ENCODE measurements at regions not wholly inside any gene's neighbourhood (a gene's known extent, or its start where the extent isn't known, plus 50 kb on each side); places are given as distances from the start of the nearest gene placed in this dataset.

DNA sequence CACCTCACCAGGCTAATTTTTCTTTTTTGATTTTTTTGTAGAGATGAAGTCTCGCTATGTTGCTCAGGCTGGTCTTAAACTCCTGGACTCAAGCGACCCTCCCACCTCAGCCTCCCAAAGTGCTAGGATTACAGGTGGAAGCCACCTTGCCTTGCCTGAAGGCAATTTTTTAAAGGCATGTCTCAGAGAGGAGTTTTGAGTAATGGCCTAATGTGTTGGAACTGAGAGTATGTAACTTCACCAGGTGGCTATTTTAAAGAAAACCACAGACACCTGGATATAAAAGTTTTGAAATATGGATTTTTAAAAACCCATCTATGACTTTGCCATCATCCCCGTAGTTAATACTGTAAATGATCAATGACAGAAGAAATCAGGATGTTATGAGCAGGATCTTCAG is 119.8 kb upstream of the ATP8B1 start:
- H3K9me3 Mint-ChIP-seq (ENCODE audit: unreplicated experiment), result no peaks in the 10 kb centered on the region
- no peak overlapping the region for H3K27ac Mint-ChIP-seq (ENCODE audit: unreplicated experiment)
- H3K27me3 Mint-ChIP-seq (ENCODE audit: unreplicated experiment), result peaks cover 2% of the 10 kb centered on the region
- no peak for DNase-seq (ENCODE audit: low spot score)
- TF ChIP-seq, protein P1, sequence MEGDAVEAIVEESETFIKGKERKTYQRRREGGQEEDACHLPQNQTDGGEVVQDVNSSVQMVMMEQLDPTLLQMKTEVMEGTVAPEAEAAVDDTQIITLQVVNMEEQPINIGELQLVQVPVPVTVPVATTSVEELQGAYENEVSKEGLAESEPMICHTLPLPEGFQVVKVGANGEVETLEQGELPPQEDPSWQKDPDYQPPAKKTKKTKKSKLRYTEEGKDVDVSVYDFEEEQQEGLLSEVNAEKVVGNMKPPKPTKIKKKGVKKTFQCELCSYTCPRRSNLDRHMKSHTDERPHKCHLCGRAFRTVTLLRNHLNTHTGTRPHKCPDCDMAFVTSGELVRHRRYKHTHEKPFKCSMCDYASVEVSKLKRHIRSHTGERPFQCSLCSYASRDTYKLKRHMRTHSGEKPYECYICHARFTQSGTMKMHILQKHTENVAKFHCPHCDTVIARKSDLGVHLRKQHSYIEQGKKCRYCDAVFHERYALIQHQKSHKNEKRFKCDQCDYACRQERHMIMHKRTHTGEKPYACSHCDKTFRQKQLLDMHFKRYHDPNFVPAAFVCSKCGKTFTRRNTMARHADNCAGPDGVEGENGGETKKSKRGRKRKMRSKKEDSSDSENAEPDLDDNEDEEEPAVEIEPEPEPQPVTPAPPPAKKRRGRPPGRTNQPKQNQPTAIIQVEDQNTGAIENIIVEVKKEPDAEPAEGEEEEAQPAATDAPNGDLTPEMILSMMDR (IDR thresholded peaks at IDR 0.05; ENCODE audit: unreplicated experiment), result no peak
- H3K36me3 Mint-ChIP-seq (ENCODE audit: low read depth, unreplicated experiment), result no peaks in the 10 kb centered on the region
- H3K4me3 Mint-ChIP-seq (ENCODE audit: unreplicated experiment), result no peak overlapping the region
- peaks cover 6% of the 10 kb centered on the region for H3K4me1 Mint-ChIP-seq (ENCODE audit: unreplicated experiment)

DNA sequence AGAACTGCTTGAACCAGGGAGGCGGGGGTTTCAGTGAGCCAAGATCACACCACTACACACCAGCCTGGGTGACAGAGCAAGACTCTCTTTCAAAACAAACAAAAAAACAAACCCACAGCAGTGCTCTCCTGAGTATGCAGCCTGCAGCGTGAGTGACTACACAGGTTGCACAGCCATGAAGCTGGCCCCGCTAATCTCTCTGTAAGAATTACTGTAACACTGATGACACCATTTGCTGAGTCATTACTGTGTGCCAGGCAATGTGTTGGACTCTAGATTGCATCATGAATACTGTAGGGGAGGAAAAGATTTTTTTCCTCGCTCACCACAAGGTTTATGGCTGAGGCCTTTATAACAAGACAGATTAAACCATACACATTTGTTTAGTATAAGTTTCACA is 118.6 kb upstream of the ATP8B1 start:
- TF ChIP-seq, protein P1 (IDR thresholded peaks at IDR 0.05; ENCODE audit: unreplicated experiment), result no peak
- Mint-ChIP-seq H3K4me1 (ENCODE audit: unreplicated experiment) (peaks cover 9% of the 10 kb centered on the region), H3K4me3 (ENCODE audit: unreplicated experiment) (no peak overlapping the region), H3K36me3 (ENCODE audit: low read depth, unreplicated experiment) (no peaks in the 10 kb centered on the region), H3K27ac (ENCODE audit: unreplicated experiment) (no peak overlapping the region), H3K27me3 (ENCODE audit: unreplicated experiment) (peaks cover 2% of the 10 kb centered on the region), H3K9me3 (ENCODE audit: unreplicated experiment) (no peaks in the 10 kb centered on the region)
- no peak for DNase-seq (ENCODE audit: low spot score)

DNA sequence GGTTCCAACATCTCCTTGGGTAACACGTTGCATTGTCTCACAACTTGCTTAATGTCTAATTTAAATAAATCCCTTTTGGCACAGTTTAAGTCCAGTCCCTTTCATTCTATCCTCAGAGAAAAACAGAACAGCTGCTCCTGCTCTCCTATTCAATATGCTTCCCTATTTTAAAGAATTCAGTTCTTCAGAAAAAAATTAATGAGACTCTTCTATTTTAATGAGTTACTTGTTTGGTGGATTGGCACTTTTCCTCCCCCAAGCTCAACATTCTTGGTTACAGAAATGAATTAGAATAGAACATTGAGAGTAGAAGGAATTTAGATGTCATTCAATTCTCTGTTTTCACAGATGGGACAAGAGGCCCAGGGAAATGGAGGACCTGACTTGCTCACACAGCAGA is 116.9 kb upstream of the ATP8B1 start:
- Mint-ChIP-seq H3K4me3 (ENCODE audit: unreplicated experiment) (no peak overlapping the region), H3K4me1 (ENCODE audit: unreplicated experiment) (peaks cover 25% of the 10 kb centered on the region), H3K27ac (ENCODE audit: unreplicated experiment) (no peak overlapping the region), H3K9me3 (ENCODE audit: unreplicated experiment) (no peaks in the 10 kb centered on the region), H3K36me3 (ENCODE audit: low read depth, unreplicated experiment) (no peaks in the 10 kb centered on the region), H3K27me3 (ENCODE audit: unreplicated experiment) (peaks cover 2% of the 10 kb centered on the region)
- TF ChIP-seq, protein P1 (IDR thresholded peaks at IDR 0.05; ENCODE audit: unreplicated experiment), result no peak
- no peak for DNase-seq (ENCODE audit: low spot score)

DNA sequence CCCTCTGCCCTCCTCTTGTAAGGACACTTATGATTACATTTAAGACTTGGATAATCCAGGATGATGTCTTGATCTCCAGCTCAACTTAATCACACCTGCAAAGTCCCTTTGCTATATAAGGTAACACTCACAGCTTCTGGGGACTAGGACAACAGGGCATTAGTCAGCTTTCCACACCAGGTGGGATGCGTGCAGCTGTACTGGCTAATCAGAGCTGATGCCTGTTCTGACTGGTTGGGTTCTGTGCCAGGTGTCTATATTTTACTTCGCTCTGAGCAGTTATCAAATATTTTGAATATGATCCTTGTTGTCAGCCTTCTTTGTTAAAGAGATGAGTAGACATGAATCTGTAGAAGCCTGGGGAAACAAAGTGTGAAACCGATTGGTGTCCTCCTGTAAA is 115.5 kb upstream of the ATP8B1 start:
- H3K9me3 Mint-ChIP-seq (ENCODE audit: unreplicated experiment), result no peaks in the 10 kb centered on the region
- peaks cover 2% of the 10 kb centered on the region for H3K27me3 Mint-ChIP-seq (ENCODE audit: unreplicated experiment)
- DNase-seq (ENCODE audit: low spot score), result no peak
- no peak overlapping the region for H3K27ac Mint-ChIP-seq (ENCODE audit: unreplicated experiment)
- no peaks in the 10 kb centered on the region for H3K36me3 Mint-ChIP-seq (ENCODE audit: low read depth, unreplicated experiment)
- no peak overlapping the region for H3K4me3 Mint-ChIP-seq (ENCODE audit: unreplicated experiment)
- TF ChIP-seq, protein P1 (IDR thresholded peaks at IDR 0.05; ENCODE audit: unreplicated experiment), result no peak
- peaks cover 21% of the 10 kb centered on the region for H3K4me1 Mint-ChIP-seq (ENCODE audit: unreplicated experiment)

DNA sequence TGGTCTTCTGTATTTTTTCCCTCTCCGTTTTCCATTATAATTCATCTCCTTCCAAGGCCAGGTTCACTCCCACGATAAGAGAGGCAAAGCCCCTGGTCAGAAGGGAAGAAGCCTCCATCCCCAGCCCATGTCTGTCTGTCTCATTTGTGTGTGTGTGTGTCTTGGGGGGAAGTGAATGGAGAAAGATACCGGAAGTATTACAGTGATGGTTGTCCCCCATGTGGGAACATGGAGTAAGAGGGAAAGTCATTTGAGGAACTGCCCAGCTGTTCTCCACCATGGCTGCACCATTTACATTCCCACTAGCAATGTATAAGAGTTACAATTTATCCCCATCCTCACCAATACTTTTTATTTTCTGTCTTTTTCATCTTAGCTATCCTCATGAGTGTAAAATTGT is 113.6 kb upstream of the ATP8B1 start:
- no peak for DNase-seq (ENCODE audit: low spot score)
- Mint-ChIP-seq H3K4me3 (ENCODE audit: unreplicated experiment) (no peak overlapping the region), H3K27ac (ENCODE audit: unreplicated experiment) (peak overlapping the region; percentile 89), H3K9me3 (ENCODE audit: unreplicated experiment) (no peaks in the 10 kb centered on the region), H3K36me3 (ENCODE audit: low read depth, unreplicated experiment) (no peaks in the 10 kb centered on the region), H3K27me3 (ENCODE audit: unreplicated experiment) (peaks cover 2% of the 10 kb centered on the region), H3K4me1 (ENCODE audit: unreplicated experiment) (peaks cover 19% of the 10 kb centered on the region)
- TF ChIP-seq, protein P1 (IDR thresholded peaks at IDR 0.05; ENCODE audit: unreplicated experiment), result no peak

Measured in endothelial cell (in vitro differentiated cells).